ENCODE measurements at regions not wholly inside any gene's neighbourhood (a gene's known extent, or its start where the extent isn't known, plus 50 kb on each side); places are given as distances from the start of the nearest gene placed in this dataset.

- TF ChIP-seq, protein P1, sequence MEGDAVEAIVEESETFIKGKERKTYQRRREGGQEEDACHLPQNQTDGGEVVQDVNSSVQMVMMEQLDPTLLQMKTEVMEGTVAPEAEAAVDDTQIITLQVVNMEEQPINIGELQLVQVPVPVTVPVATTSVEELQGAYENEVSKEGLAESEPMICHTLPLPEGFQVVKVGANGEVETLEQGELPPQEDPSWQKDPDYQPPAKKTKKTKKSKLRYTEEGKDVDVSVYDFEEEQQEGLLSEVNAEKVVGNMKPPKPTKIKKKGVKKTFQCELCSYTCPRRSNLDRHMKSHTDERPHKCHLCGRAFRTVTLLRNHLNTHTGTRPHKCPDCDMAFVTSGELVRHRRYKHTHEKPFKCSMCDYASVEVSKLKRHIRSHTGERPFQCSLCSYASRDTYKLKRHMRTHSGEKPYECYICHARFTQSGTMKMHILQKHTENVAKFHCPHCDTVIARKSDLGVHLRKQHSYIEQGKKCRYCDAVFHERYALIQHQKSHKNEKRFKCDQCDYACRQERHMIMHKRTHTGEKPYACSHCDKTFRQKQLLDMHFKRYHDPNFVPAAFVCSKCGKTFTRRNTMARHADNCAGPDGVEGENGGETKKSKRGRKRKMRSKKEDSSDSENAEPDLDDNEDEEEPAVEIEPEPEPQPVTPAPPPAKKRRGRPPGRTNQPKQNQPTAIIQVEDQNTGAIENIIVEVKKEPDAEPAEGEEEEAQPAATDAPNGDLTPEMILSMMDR (IDR thresholded peaks at IDR 0.05) = no peak
- ATAC-seq (no peak), DNase-seq (no peak)
- Histone ChIP-seq H3K36me3 (replicated peaks in 1 of 2; ENCODE audit: insufficient read depth in 1 of 2, low read depth in 2 of 2) (no peaks in the 10 kb centered on the region), H3K27ac (no peak overlapping the region), H3K27me3 (no peaks in the 10 kb centered on the region), H3K9me3 (no peaks in the 10 kb centered on the region), H3K4me1 (no peaks in the 10 kb centered on the region), H3K4me3 (no peak overlapping the region)
- intact Hi-C loops (cut with DNase I) = no loop called here
- 58 to 72% methylated on average over 1 of the region's 1 CpG for WGBS, 2 donors
Observed at GRCh38 chr5:171728686-171729085, 56.9 kb upstream of the SMIM23 start.

Measured in body of pancreas (tissue), 4 donors.